T47D (cell line): ENCODE measurements at regions not wholly inside any gene's neighbourhood (a gene's known extent, or its start where the extent isn't known, plus 50 kb on each side); places are given as distances from the start of the nearest gene placed in this dataset.
A peak's percentile ranks its signal among the peaks of the same experiment; 100 is the strongest.

ENCODE experiments used
- DNase-seq, 2 experiments: peaks; one replicate each; pipeline versions ENCODE4 v3.0.0 to v3.0.0-alpha.2; 2011 to 2012; ENCODE audit warnings: low read depth in 1 of 2, low spot score in 1 of 2
- JUND ChIP-seq: IDR thresholded peaks from 2 replicates; pipeline ENCODE4 v1.6.1; 2012; ENCODE audit warnings: low read depth
- in situ Hi-C: cut with HindIII; loops from 2 replicates; pipeline ENCODE4 v1.10.0; 2016; ENCODE audit warnings: low sequenced_read_pairs, low pct_unique_long_range_greater_than_20kb

DNA sequence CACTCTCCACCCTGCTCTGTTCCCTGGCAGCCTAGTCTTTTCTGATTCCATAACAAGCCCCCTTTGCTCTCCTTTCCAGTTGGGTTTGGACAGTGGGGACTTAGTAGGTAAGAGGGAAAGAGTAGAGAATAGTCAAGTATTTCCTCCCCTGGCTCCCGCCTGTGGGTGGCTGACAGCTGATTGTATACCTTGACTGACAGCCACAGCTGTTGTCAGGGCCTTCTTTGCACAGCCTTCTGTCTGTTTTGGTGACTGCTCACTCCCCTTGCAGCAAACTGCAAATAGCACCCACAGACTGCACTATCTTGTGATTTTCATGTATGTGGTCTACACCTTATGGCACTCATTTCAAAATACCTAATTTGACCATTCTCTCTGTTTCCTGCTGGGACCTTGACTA lies 486.3 kb downstream of the ACTR3B start:
- TF ChIP-seq JUND = no peak
- DNase-seq = no peak
- in situ Hi-C loops = no loop called here

DNA sequence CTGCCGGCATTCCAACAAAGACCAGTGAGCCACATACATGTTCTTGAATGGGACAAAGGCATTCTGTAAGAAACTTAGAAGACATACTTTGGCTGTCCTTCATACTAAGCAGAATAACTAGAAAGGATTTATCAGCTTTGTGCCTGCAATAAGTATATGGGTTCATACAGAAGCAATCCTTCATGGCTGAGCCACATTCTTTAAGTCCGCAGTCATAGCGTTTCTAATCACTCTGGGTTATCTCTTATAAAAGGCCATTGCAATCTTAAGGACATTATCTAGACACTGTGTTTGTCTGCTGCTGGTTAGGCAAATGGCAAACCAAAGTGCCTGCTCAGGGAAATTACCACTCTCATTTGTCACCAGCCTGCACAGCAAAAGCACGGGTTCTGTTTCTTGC lies 488.4 kb downstream of the ACTR3B start:
- no peak for TF ChIP-seq JUND
- DNase-seq = no peak
- in situ Hi-C loops = no loop called here

DNA sequence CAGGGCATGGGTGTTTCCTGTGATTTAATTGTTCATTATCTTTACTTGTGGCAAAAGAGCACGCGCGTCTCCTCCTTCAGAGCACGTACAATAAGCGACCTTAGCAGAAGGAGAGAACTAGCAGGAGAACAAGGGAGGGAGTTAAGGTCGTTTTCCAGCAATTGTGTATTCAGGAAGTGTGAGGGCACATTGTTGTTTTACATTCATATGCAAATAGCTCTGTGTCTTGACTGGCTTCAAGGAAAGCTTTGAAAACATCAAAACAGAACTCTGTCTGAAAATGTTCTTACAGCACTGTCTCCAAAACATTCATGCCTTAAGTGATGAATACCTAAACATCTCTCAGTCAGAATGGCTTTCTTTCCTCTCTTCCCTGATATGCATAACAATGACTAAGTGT lies 499.1 kb downstream of the ACTR3B start:
- in situ Hi-C loops = no loop called here
- no peak for TF ChIP-seq JUND
- DNase-seq = no peak

DNA sequence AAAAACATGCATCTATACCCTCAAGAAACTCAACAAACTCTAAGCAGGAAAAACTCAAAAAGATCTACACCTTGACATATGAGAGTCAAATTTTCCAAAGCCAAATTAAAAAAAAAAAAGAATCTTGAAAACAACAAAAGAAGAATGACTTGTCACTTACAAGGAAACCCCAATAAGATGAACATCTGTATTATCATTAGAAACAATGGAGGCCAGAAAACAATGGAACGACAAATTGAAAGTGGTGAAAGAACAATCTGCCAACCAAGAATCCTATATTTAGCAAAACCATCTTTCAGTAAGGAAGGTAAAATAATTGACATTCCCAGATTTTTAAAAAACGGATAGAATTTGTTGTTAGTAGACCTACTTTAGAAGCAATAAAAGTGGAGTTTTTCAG lies 516.8 kb downstream of the ACTR3B start:
- in situ Hi-C loops = no loop called here
- TF ChIP-seq JUND = no peak
- no peak for DNase-seq

DNA sequence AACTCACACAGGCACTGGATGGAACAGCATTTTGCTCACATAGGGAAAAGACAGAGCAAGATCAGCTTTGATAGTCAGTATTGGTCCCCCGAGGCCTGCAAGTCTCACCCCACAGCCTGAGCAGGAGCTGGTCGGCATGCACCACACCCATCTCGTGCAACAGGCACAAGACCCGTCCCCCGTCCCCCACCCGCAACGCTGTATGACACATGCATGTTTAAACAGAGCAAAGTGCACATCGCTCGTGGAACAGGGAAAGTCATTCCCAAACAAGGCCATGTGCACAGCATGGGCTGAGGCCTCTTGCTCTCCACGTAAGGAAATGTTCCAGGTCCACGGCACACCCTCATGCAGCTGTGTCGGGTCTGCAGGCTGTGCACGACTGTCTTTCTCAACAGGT lies 527.2 kb downstream of the ACTR3B start:
- TF ChIP-seq JUND = no peak
- in situ Hi-C loops = no loop called here
- no peak for DNase-seq

DNA sequence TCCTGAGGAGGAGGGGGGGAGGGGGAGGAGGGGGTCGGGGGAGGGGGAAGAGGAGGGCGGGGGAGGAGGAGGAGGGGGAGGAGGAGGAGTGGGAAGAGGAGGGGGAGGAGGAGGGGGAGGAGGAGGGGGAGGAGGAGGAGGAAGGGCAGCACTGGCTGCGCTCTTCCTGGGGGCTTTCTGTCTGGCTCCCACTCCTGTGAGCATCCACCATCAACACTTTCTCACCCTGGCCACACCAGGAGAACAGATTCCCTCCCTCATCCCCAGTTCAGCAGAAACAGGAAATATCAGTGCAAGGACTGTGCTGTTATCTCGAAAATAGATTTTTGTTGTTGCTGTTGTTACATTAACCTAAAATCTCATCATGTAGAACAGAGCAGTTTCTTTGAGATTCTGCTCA lies 530.5 kb downstream of the ACTR3B start:
- in situ Hi-C loops = no loop called here
- TF ChIP-seq JUND = no peak

DNA sequence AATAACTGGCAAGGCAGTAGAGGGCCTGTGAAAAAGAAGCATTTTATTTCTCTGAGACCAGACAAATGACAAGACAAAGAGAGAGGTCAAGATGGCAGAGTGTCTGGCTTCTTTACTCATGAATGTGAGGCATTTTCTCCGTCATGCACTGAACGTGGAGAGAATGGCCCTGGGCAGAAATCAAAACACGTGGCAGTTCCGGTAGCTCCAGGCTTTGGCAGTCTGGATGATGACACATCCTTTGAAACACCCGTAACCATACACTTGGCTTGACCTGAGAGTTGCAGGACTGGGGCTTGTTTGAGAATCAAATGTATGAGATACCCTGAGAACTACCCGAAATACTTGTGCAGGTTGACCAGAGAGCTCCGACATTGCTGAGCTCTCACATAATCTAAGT lies 537.6 kb downstream of the ACTR3B start:
- TF ChIP-seq JUND = no peak
- no peak for DNase-seq
- in situ Hi-C loops = no loop called here

More for the DNA sequence above, 530.5 kb downstream of the ACTR3B start:
- no peak for DNase-seq

DNA sequence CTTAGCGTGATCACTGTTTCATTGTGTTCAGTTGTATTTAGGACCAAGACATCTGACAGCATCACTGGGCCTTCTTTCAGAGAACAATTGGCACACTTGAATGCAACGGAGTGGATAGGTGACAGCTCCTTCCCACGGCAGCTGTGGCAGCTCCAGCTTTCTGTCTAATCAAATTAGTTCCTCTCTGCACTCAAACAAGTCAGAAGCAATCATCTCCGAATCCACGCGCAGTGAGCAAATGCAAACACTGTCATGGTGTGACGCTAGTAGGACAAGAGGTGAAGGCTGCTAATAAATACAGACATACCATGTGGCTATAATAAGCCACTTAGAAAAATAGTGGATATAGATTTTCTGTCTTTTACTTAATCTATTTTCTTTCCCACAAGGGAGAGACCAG lies 542.4 kb downstream of the ACTR3B start:
- DNase-seq = no peak
- in situ Hi-C loops = no loop called here
- no peak for TF ChIP-seq JUND

DNA sequence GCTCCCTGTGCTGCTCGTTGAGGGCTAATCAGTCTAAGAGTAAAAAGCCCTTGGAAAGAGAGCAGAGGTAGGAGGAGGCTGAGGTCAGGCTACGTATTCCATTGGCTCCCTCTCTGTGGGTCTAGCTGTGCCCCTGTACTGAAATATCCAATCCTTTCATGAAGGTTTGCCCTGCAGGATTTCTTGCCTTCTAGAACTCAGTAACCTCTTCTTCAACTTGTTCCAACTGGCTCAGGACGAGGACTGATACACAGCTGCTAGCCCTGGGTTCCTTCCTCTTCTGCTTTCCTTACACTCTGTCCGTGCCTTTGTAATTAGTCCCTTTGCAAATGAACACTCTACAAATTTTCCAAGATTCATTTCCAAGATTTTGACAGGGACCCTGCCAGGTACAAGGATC lies 560.5 kb downstream of the ACTR3B start:
- no peak for TF ChIP-seq JUND
- in situ Hi-C loops = no loop called here
- no peak for DNase-seq

DNA sequence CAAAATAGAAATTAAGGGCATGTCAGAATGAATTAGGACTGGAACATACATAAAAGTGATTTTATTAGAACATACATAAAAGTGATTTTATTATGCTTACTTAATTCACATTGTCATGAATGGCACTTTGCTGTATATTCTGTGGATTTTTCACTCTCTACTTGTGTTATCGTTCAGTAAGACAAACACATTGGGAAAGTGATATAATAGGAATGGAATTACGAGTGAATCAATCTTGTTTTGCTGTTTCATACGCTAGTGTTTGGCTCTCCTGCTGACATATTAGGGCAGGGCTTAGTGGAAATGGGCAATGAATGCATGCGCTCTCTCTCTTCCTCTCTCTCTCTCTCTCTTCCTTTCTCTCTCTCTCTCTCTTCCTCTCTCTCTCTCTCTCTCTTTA lies 561.1 kb downstream of the ACTR3B start:
- TF ChIP-seq JUND = no peak
- in situ Hi-C loops = no loop called here
- DNase-seq = no peak

DNA sequence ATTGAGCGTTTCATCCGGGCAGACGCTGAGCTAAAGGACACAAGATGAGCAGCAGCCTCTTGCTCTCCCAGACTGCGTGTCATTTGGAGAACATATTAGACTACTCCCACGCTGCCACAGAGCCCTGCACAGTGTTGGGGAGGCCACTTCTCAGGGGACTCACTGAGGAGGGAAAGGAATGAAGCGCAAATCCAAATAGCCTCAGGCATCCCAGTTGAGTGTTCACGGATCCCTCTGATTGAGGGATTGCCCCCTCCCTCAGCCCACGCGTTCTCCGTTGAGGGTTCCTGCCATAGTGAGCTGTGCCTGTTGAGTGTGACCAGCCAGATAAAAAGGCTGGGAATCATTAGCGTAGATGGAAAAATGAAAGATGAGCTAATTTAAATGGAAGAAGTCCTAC lies 563.4 kb downstream of the ACTR3B start:
- in situ Hi-C loops = no loop called here
- no peak for DNase-seq

DNA sequence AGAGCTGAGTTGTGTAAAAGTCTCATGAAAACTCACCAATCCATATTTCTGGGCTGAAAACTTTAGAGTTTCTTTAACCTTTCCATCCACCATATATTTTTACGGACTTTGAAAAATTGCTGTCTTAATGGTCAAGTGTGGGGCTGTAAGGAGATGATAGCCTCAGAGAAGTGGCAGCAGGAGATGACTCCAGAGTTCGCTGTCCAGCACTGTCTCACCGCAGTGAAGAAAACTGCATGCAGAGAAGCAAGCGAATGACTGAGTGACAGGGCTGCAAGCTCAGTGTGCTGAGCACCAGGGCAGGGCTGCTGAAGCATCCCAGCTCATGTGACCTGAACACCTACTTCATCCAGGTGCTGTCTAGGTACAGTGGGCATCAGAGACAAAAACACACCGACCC lies 564.5 kb downstream of the ACTR3B start:
- in situ Hi-C loops = no loop called here
- peak in 1 of 2 experiments; percentile 2 for DNase-seq
- TF ChIP-seq JUND = no peak

More for the DNA sequence above, 563.4 kb downstream of the ACTR3B start:
- TF ChIP-seq JUND = no peak

DNA sequence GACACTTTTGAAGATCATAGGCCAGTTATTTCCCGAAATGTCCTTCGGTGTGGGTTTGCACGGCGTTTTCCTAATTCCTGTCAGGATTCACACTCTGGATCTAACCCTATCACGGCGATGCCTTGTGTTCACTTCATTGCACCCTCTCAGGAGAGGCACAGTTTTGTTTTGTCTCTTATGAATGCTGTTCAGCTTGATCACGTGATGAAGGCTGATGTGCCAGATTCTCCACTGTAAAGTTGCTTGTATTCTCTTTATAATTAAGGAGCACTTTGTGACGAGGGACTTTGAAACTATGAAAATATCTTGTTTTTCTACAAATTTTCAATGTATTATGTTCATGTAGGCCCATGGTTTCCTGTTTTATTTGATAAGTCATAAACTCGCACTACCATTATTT lies 568.1 kb downstream of the ACTR3B start:
- DNase-seq = no peak
- in situ Hi-C loops = no loop called here
- TF ChIP-seq JUND = no peak

DNA sequence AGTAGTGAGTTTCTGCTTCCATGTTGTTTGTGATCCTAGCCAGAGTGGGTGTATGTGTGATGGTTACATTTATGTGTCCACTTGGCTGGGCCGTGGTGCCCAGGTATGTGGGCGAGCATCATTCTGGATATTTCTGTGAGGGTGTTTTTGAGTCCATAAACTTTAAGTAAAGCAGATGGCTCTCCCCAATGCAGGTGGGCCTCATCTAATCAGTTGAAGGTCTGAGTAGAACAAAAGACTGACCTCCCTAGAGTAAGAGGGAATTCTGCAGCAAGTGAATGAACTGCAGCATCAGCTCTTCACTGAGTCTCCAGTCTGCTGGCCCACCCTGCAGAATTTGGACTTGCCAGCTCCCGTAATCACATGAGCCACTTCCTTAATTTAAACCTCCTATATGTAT lies 571.9 kb downstream of the ACTR3B start:
- in situ Hi-C loops = no loop called here
- TF ChIP-seq JUND = no peak
- DNase-seq = no peak
